SK-N-MC (cell line): ENCODE measurements at regions not wholly inside any gene's neighbourhood (a gene's known extent, or its start where the extent isn't known, plus 50 kb on each side); places are given as distances from the start of the nearest gene placed in this dataset.

Experiments
- EZH2 ChIP-seq: fragments of 200-600 bp; sonication (generic); IDR thresholded peaks from one replicate; pipeline ENCODE4 v1.6.1; 2017; ENCODE audit warnings: antibody characterized with exemption
- FOXP2 ChIP-seq: optimal IDR thresholded peaks from 2 replicates; pipeline ENCODE3; 2011; ENCODE audit warnings: mild to moderate bottlenecking, moderate library complexity; ENCODE audit not compliant: insufficient read depth; ENCODE audit errors: extremely low read length, control extremely low read depth
- POLR2AphosphoS5 ChIP-seq: IDR thresholded peaks from 2 replicates; pipeline ENCODE4 v1.6.1; 2012; ENCODE audit warnings: mild to moderate bottlenecking, low read depth, low read length, borderline replicate concordance

- no peak for TF ChIP-seq EZH2
- TF ChIP-seq POLR2AphosphoS5 = no peak
- TF ChIP-seq FOXP2 = no peak
These were observed 597.2 kb upstream of the GRIA3 start for GRCh38 chrX:122586831-122587230.
